Endothelial cell of umbilical vein (primary cell): ENCODE measurements at regions not wholly inside any gene's neighbourhood (a gene's known extent, or its start where the extent isn't known, plus 50 kb on each side); places are given as distances from the start of the nearest gene placed in this dataset.

Source experiments
- BruUV-seq: library from RNA; stranded (reverse); fragments of 400-500 nt; replicated peaks from 2 replicates; lab custom pipeline; 2021; lab: Mats Ljungman, UMichigan
- CTCF ChIA-PET: fragments of 300-600, 350-600 bp; sonication (Branson Sonifier 250); formaldehyde crosslinking; loops from one replicate; lab custom pipeline; 2021; ENCODE audit warnings: antibody characterized with exemption, inconsistent platforms; lab: Charles Lee
- POLR2A ChIA-PET: fragments of 300-600, 350-600 bp; sonication (Branson Sonifier 250); formaldehyde crosslinking; loops from one replicate; lab custom pipeline; 2021; ENCODE audit warnings: antibody characterized with exemption, inconsistent platforms; lab: Charles Lee
- DNase-seq: peaks from one replicate; pipeline ENCODE4 v3.0.0-alpha.2; 2011; ENCODE audit warnings: low read depth, low spot score
- FAIRE-seq: peaks from 2 replicates; lab custom pipeline; 2011; peaks lifted over from hg19 to GRCh38; lab: Jason Lieb, UNC
- H2AFZ ChIP-seq: 2 replicates; pipeline ENCODE4 v1.6.0; 2012; ENCODE audit warnings: low read depth, low read length, control low read depth, inconsistent platforms
- H3K27ac ChIP-seq: 2 replicates; pipeline ENCODE4 v1.5.1; 2011; ENCODE audit warnings: low read depth, mild to moderate bottlenecking, control low read depth, low read length, moderate library complexity; ENCODE audit not compliant: insufficient read depth
- H3K27me3 ChIP-seq, 2 experiments: 2 replicates each; pipeline versions ENCODE4 v1.6.0 to v1.6.1; 2011; ENCODE audit warnings: low read length in 2 of 2, mixed read lengths in 1 of 2; ENCODE audit not compliant: control insufficient read depth in 2 of 2, insufficient read depth in 2 of 2
- H3K36me3 ChIP-seq, 2 experiments: 2 replicates in 1 of 2; 3 replicates in 1 of 2; pipeline ENCODE4 v1.5.1; 2011; ENCODE audit warnings: low read length in 2 of 2, mild to moderate bottlenecking in 1 of 2, moderate library complexity in 1 of 2; ENCODE audit not compliant: control insufficient read depth in 2 of 2, insufficient read depth in 2 of 2; ENCODE audit errors: extremely low read depth in 1 of 2
- H3K4me1 ChIP-seq: 3 replicates; pipeline ENCODE4 v1.5.1; 2011; ENCODE audit warnings: mild to moderate bottlenecking, low read length; ENCODE audit not compliant: control insufficient read depth, insufficient read depth; ENCODE audit errors: extremely low read depth
- H3K4me2 ChIP-seq: 2 replicates; pipeline ENCODE4 v1.6.1; 2011; ENCODE audit warnings: low read length, control low read depth, mixed read lengths; ENCODE audit not compliant: insufficient read depth
- H3K4me3 ChIP-seq, 3 experiments: fragments of 200-600 bp in 1 of 3; sonication (generic), shearing (Covaris generic) in 1 of 3; replicated peaks in 1 of 3; 2 replicates each; pipeline ENCODE4 v1.5.1; 2011 to 2016; ENCODE audit warnings: control low read depth in 3 of 3, low read length in 3 of 3, mild to moderate bottlenecking in 2 of 3, inconsistent platforms in 1 of 3, low read depth in 1 of 3, moderate library complexity in 1 of 3; ENCODE audit not compliant: insufficient read depth in 1 of 3
- H3K79me2 ChIP-seq: 2 replicates; pipeline ENCODE4 v1.6.0; 2012; ENCODE audit warnings: low read length, inconsistent platforms; ENCODE audit not compliant: control insufficient read depth, insufficient read depth
- H3K9ac ChIP-seq: replicated peaks from 2 replicates; pipeline ENCODE3; 2011; ENCODE audit warnings: low read length, control low read depth; ENCODE audit not compliant: insufficient read depth; ENCODE audit errors: extremely low read depth
- H3K9me1 ChIP-seq: replicated peaks from 3 replicates; pipeline ENCODE4 v1.6.0; 2011; ENCODE audit warnings: mild to moderate bottlenecking, low read length; ENCODE audit not compliant: control insufficient read depth, insufficient read depth; ENCODE audit errors: extremely low read depth
- H3K9me3 ChIP-seq: replicated peaks from 2 replicates; pipeline ENCODE4 v1.5.1; 2012; ENCODE audit warnings: low read length, inconsistent platforms; ENCODE audit not compliant: control insufficient read depth, insufficient read depth
- H4K20me1 ChIP-seq: replicated peaks from 2 replicates; pipeline ENCODE3; 2011; ENCODE audit warnings: mild to moderate bottlenecking, low read length; ENCODE audit not compliant: control insufficient read depth, insufficient read depth; ENCODE audit errors: extremely low read depth
- CTCF ChIP-seq, 2 donors: IDR thresholded peaks; 1 replicate in 1 of 2; 2 replicates in 1 of 2; pipeline ENCODE4 v1.5.1; 2011; ENCODE audit warnings: low read length in 2 of 2, mild to moderate bottlenecking in 2 of 2, moderate library complexity in 2 of 2, control low read depth in 1 of 2, inconsistent platforms in 1 of 2, low read depth in 1 of 2; ENCODE audit not compliant: insufficient read depth in 1 of 2; ENCODE audit errors: extremely low read depth in 1 of 2
- EZH2 ChIP-seq: IDR thresholded peaks from 2 replicates; pipeline ENCODE4 v1.6.1; 2012; ENCODE audit warnings: borderline replicate concordance, low read depth, mild to moderate bottlenecking, moderate library complexity, low read length, inconsistent platforms; ENCODE audit not compliant: severe bottlenecking
- FOS ChIP-seq: IDR thresholded peaks from 2 replicates; pipeline ENCODE4 v1.6.1; 2011; ENCODE audit warnings: mild to moderate bottlenecking, low read length, moderate library complexity, borderline replicate concordance; ENCODE audit not compliant: insufficient read depth
- GATA2 ChIP-seq: IDR thresholded peaks from 2 replicates; pipeline ENCODE4 v1.7.0; 2011; ENCODE audit warnings: low read depth, mild to moderate bottlenecking, moderate library complexity, mixed read lengths, low read length; ENCODE audit not compliant: insufficient read length, insufficient read depth
- JUN ChIP-seq: IDR thresholded peaks from 2 replicates; pipeline ENCODE4 v1.6.1; 2011; ENCODE audit warnings: borderline replicate concordance, low read depth; ENCODE audit not compliant: insufficient read length, insufficient read depth
- MAX ChIP-seq: IDR thresholded peaks from 2 replicates; pipeline ENCODE4 v1.6.1; 2011; ENCODE audit not compliant: insufficient read depth, insufficient read length
- MYC ChIP-seq: IDR thresholded peaks from one replicate; pipeline ENCODE4 v1.6.1; 2011; ENCODE audit warnings: mild to moderate bottlenecking, low read depth, low read length
- POLR2A ChIP-seq: IDR thresholded peaks from 2 replicates; pipeline ENCODE4 v1.6.1; 2012; ENCODE audit warnings: low read depth, mild to moderate bottlenecking, control low read depth, low read length
- POLR2AphosphoS5 ChIP-seq: IDR thresholded peaks from 2 replicates; pipeline ENCODE4 v1.6.1; 2012; ENCODE audit warnings: low read depth, mild to moderate bottlenecking, control low read depth, low read length, moderate library complexity; ENCODE audit not compliant: insufficient read depth
- dilution Hi-C: fragments of 300-500 bp; cut with MboI; formaldehyde crosslinking; loops from one replicate; pipeline ENCODE4 v1.15.0; 2019; ENCODE audit warnings: low sequenced_read_pairs; ENCODE audit not compliant: extremely low pct_ligation_motif_present
- intact Hi-C: fragments of 100-400 bp; cut with micrococcal nuclease; formaldehyde crosslinking; loops from one replicate; pipeline ENCODE4 v1.10.0; 2022

GRCh38 chr10:58082248-58082647 is 185.4 kb downstream of the IPMK start:
- H3K36me3 ChIP-seq, result no peaks in the 10 kb centered on the region
- H3K4me3 ChIP-seq, result no peak overlapping the region
- ChIA-PET POLR2A (no interaction called here), CTCF (no interaction called here)
- DNase-seq (no peak), FAIRE-seq (no peak)
- no TSS peak for BruUV-seq
- H3K27ac ChIP-seq, result no peak overlapping the region
- no peak overlapping the region for H3K9ac ChIP-seq
- no peaks in the 10 kb centered on the region for H3K27me3 ChIP-seq
- no peaks in the 10 kb centered on the region for H3K79me2 ChIP-seq
- no peaks in the 10 kb centered on the region for H3K9me1 ChIP-seq
- intact Hi-C loops (no loop called here), dilution Hi-C loops (no loop called here)
- no peaks in the 10 kb centered on the region for H4K20me1 ChIP-seq
- H2AFZ ChIP-seq, result no peak overlapping the region
- no peaks in the 10 kb centered on the region for H3K4me1 ChIP-seq
- H3K9me3 ChIP-seq, result no peaks in the 10 kb centered on the region
- no peak overlapping the region for H3K4me2 ChIP-seq
- no peak for TF ChIP-seq POLR2AphosphoS5
- no peak for TF ChIP-seq JUN
- no peak for TF ChIP-seq GATA2
- no peak for TF ChIP-seq POLR2A
- TF ChIP-seq MYC, result no peak
- no peak for TF ChIP-seq FOS
- no peak for TF ChIP-seq EZH2
- no peak for TF ChIP-seq CTCF (IDR thresholded peaks at IDR 0.05; ENCODE audit: extremely low read depth in 1 of 2, insufficient read depth in 1 of 2, low read depth in 1 of 2, low read length in 2 of 2)
- TF ChIP-seq MAX, result no peak
